GM06990 (cell line): ENCODE measurements at regions not wholly inside any gene's neighbourhood (a gene's known extent, or its start where the extent isn't known, plus 50 kb on each side); places are given as distances from the start of the nearest gene placed in this dataset.

Experiments
- DNase-seq: peaks from one replicate; pipeline ENCODE4 v3.0.0-alpha.2; 2011; ENCODE audit not compliant: insufficient read length; ENCODE audit errors: extremely low read depth
- H3K27me3 ChIP-seq: replicated peaks from 2 replicates; pipeline ENCODE4 v1.6.0; 2011; ENCODE audit warnings: low read length; ENCODE audit not compliant: control insufficient read depth, insufficient read depth
- H3K36me3 ChIP-seq: 2 replicates; pipeline ENCODE4 v1.5.1; 2011; ENCODE audit warnings: low read length; ENCODE audit not compliant: control insufficient read depth, insufficient read depth
- H3K4me3 ChIP-seq: replicated peaks from 2 replicates; pipeline ENCODE4 v1.5.1; 2011; ENCODE audit warnings: low read depth, mild to moderate bottlenecking, control low read depth, low read length
- CTCF ChIP-seq: IDR thresholded peaks from 2 replicates; pipeline ENCODE4 v1.5.1; 2011; ENCODE audit warnings: low read length, control low read depth, mild to moderate bottlenecking, inconsistent platforms; ENCODE audit not compliant: insufficient read depth, poor library complexity, severe bottlenecking

- H3K36me3 ChIP-seq = no peaks in the 10 kb centered on the region
- no peak overlapping the region for H3K4me3 ChIP-seq
- H3K27me3 ChIP-seq = no peaks in the 10 kb centered on the region; the same call in 1 of the 2 replicates
- TF ChIP-seq CTCF = no peak
- no peak for DNase-seq
Observed at GRCh38 chr7:47648275-47648925, 66.5 kb upstream of the TNS3 start.

DNA sequence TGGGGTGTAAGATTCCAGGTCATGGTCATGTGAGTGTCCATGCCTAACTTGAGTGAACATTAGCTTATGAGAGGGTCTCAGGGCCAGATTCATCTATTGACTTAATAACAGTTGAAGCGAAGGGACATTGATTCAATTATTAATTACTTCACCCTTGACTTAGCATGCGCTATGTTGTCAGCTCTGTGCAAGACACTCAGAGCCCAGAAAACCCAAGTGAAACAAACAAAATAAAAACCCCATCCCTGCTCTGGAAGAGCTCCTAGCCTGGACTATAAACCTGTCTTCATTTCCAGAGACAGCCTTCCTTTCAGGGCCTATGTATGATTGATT, 66.0 kb upstream of the TNS3 start:
- no peak for DNase-seq
- H3K36me3 ChIP-seq = no peaks in the 10 kb centered on the region
- H3K4me3 ChIP-seq = no peak overlapping the region
- TF ChIP-seq CTCF = no peak
- no peaks in the 10 kb centered on the region; the same call in 1 of the 2 replicates for H3K27me3 ChIP-seq

- Histone ChIP-seq H3K4me3 (no peak overlapping the region), H3K27me3 (no peaks in the 10 kb centered on the region), H3K36me3 (no peaks in the 10 kb centered on the region)
- DNase-seq = peak; percentile 25
- TF ChIP-seq CTCF = no peak
Observed at GRCh38 chr7:47647181-47647917, 65.4 kb upstream of the TNS3 start.

- no peaks in the 10 kb centered on the region for H3K36me3 ChIP-seq
Observed at GRCh38 chr7:47643716-47644400, 61.9 kb upstream of the TNS3 start.

DNA sequence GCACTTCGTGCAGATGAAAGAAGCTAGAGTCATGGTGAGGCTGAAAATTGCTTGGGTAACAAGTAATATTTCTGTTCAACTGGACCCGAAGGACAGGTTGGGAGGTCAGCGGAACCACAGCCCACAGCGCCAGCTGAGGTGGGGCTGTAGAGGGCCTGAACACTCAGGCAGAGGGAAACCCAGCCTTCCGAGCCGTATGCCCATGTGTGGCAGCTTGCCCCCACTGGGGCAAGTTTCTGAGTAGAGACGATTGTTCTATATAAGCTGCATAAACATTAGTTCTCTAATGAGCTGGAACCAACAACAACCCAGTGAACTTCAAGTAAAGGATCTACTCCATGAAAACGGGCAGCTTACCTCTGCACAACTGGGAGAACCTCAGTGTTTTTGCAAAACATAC, 58.4 kb upstream of the TNS3 start:
- no peak for TF ChIP-seq CTCF
- no peak overlapping the region for H3K4me3 ChIP-seq
- H3K27me3 ChIP-seq = no peaks in the 10 kb centered on the region; the same call in 1 of the 2 replicates
- no peak for DNase-seq
- H3K36me3 ChIP-seq = no peaks in the 10 kb centered on the region

More at GRCh38 chr7:47643716-47644400, 61.9 kb upstream of the TNS3 start:
- Histone ChIP-seq H3K27me3 (no peaks in the 10 kb centered on the region), H3K4me3 (no peak overlapping the region)
- no peak for DNase-seq
- no peak for TF ChIP-seq CTCF
